ENCODE measurements at regions not wholly inside any gene's neighbourhood (a gene's known extent, or its start where the extent isn't known, plus 50 kb on each side); places are given as distances from the start of the nearest gene placed in this dataset.

DNA sequence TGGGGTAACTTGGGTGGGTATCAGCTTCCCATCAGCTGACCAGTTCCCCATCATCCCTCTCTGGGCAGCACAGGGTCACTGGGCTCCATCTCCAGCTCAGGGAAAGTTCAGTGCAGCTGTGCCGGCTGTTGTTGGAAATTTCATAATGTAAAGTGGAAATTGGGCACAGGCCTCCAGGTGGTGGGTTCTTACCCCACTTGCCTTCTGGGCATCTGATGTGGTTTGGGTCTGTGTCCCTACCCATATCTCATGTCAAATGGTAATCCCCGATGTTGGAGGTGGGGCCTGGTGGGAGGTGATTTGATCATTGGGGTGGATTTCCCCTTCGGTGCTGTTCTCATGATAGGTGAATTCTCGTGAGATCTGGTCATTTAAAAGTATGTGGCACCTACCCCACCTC lies 59.7 kb upstream of the PSEN2 start:
- peaks cover 4% of the 10 kb centered on the region for H3K4me1 Mint-ChIP-seq
- DNase-seq = no peak
- H3K27me3 Mint-ChIP-seq (ENCODE audit: insufficient read depth) = peaks cover 3% of the 10 kb centered on the region
- Histone ChIP-seq H3K27me3 (ENCODE audit: control insufficient read depth, insufficient read depth, low read length, poor library complexity, severe bottlenecking) (no peaks in the 10 kb centered on the region), H3K4me3 (ENCODE audit: low read length) (no peak overlapping the region), H3K9ac (ENCODE audit: extremely low read depth, low read length, poor library complexity, severe bottlenecking) (no peak overlapping the region), H3K36me3 (ENCODE audit: control insufficient read depth, insufficient read depth, low read length) (no peaks in the 10 kb centered on the region), H3K27ac (ENCODE audit: low read depth, low read length) (no peak overlapping the region), H3K9me3 (ENCODE audit: control insufficient read depth, low read length) (no peaks in the 10 kb centered on the region), H3K4me1 (ENCODE audit: control insufficient read depth, insufficient read depth, low read length) (peaks cover 2% of the 10 kb centered on the region)
- 96% methylated on average over 4 of the region's 4 CpGs; no CpG with 5 or more reads in 1 of the 2 experiments for WGBS, 2 experiments (ENCODE audit: insufficient coverage in 1 of 2, insufficient read length in 1 of 2)
- H3K27ac Mint-ChIP-seq = no peak overlapping the region
- H3K4me3 Mint-ChIP-seq = no peak overlapping the region
- TF ChIP-seq, protein P1, sequence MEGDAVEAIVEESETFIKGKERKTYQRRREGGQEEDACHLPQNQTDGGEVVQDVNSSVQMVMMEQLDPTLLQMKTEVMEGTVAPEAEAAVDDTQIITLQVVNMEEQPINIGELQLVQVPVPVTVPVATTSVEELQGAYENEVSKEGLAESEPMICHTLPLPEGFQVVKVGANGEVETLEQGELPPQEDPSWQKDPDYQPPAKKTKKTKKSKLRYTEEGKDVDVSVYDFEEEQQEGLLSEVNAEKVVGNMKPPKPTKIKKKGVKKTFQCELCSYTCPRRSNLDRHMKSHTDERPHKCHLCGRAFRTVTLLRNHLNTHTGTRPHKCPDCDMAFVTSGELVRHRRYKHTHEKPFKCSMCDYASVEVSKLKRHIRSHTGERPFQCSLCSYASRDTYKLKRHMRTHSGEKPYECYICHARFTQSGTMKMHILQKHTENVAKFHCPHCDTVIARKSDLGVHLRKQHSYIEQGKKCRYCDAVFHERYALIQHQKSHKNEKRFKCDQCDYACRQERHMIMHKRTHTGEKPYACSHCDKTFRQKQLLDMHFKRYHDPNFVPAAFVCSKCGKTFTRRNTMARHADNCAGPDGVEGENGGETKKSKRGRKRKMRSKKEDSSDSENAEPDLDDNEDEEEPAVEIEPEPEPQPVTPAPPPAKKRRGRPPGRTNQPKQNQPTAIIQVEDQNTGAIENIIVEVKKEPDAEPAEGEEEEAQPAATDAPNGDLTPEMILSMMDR (conservative IDR thresholded peaks at IDR 0.05) = no peak
- no peaks in the 10 kb centered on the region for H3K36me3 Mint-ChIP-seq (ENCODE audit: low read depth)
- no peaks in the 10 kb centered on the region for H3K9me3 Mint-ChIP-seq

DNA sequence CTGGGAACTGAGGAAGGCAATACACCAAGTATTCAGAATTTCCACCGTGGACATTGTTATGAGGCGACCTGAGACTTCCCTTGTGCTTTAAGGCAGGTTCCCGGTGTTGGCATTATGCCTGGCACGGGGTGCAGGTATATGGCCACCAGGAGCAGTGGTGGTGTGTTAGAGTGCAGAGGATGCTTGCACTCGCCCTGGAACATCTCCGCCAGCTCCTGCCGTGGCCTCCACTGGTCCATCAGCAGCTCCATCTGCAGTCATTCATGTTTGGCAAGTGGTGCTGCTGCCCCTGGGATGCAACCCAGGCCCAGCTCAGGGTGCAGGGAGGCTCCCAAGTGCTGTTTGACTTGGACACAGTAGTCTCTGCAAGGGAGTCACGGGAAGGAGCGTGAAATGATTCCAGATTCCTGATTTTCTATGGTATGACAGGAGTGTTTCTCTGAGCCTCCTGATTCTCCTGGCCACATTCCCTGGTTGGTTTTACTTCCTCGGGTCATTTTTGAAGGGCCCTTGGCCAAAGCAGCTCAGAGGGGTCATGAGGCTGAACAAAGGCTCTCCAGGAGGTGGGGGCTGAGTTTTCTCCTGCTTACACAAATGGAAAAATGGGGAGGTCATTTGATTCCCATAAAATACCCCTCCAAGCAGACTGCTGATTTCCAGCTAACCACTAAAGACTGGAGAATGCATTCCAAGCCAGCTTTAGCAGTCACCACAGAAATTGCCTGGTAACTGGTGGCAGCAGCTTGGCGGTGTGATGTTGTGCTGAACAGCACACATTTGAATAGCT lies 60.4 kb upstream of the PSEN2 start:
- no peaks in the 10 kb centered on the region for H3K36me3 ChIP-seq (ENCODE audit: control insufficient read depth, insufficient read depth, low read length)
- peaks cover 2% of the 10 kb centered on the region for H3K4me1 ChIP-seq (ENCODE audit: control insufficient read depth, insufficient read depth, low read length)
- H3K27ac ChIP-seq (ENCODE audit: low read depth, low read length) = peak overlapping the region; percentile 70
- H3K27ac Mint-ChIP-seq = no peak overlapping the region
- no peak for DNase-seq
- H3K4me3 Mint-ChIP-seq = no peak overlapping the region
- no peaks in the 10 kb centered on the region for H3K9me3 ChIP-seq (ENCODE audit: control insufficient read depth, low read length)
- peaks cover 3% of the 10 kb centered on the region for H3K27me3 Mint-ChIP-seq (ENCODE audit: insufficient read depth)
- TF ChIP-seq, protein P1 (conservative IDR thresholded peaks at IDR 0.05) = no peak
- no peak overlapping the region for H3K4me3 ChIP-seq (ENCODE audit: low read length)
- H3K4me1 Mint-ChIP-seq = peaks cover 4% of the 10 kb centered on the region
- H3K36me3 Mint-ChIP-seq (ENCODE audit: low read depth) = no peaks in the 10 kb centered on the region
- WGBS, 2 experiments (ENCODE audit: insufficient coverage in 1 of 2, insufficient read length in 1 of 2) = 92% methylated on average over 10 to 11 of the region's 11 CpGs
- no peak overlapping the region for H3K9ac ChIP-seq (ENCODE audit: extremely low read depth, low read length, poor library complexity, severe bottlenecking)
- no peaks in the 10 kb centered on the region for H3K9me3 Mint-ChIP-seq
- no peaks in the 10 kb centered on the region for H3K27me3 ChIP-seq (ENCODE audit: control insufficient read depth, insufficient read depth, low read length, poor library complexity, severe bottlenecking)

DNA sequence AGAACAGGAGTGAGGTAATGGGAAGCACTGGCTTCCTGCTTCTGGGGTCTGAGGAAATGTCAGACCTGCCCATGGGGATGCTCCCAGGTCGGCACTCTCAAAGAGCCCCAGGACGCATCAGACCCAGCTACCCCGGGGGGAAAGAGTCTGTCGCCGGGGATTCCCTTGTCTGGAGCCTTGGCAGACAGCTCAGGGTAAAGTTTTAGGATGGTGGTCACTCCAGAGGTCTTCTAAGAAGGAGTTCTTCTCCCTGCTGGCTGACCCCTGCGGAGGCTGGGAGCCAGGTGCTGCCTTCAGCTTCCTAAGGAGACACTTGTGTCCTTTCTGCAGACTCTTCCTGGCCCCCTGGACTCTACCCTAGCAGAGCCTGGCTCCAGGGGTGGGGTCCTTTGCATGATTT lies 61.9 kb upstream of the PSEN2 start:
- Histone ChIP-seq H3K9me3 (ENCODE audit: control insufficient read depth, low read length) (no peaks in the 10 kb centered on the region), H3K4me1 (ENCODE audit: control insufficient read depth, insufficient read depth, low read length) (no peaks in the 10 kb centered on the region), H3K27me3 (ENCODE audit: control insufficient read depth, insufficient read depth, low read length, poor library complexity, severe bottlenecking) (no peaks in the 10 kb centered on the region), H3K4me3 (ENCODE audit: low read length) (no peak overlapping the region), H3K36me3 (ENCODE audit: control insufficient read depth, insufficient read depth, low read length) (no peaks in the 10 kb centered on the region), H3K27ac (ENCODE audit: low read depth, low read length) (no peak overlapping the region), H3K9ac (ENCODE audit: extremely low read depth, low read length, poor library complexity, severe bottlenecking) (no peak overlapping the region)
- Mint-ChIP-seq H3K36me3 (ENCODE audit: low read depth) (no peaks in the 10 kb centered on the region), H3K4me3 (no peak overlapping the region), H3K27me3 (ENCODE audit: insufficient read depth) (peaks cover 3% of the 10 kb centered on the region), H3K4me1 (no peaks in the 10 kb centered on the region), H3K9me3 (no peaks in the 10 kb centered on the region), H3K27ac (no peak overlapping the region)
- WGBS, 2 experiments (ENCODE audit: insufficient coverage in 1 of 2, insufficient read length in 1 of 2) = 90% methylated on average over 6 of the region's 6 CpGs
- TF ChIP-seq, protein P1 (conservative IDR thresholded peaks at IDR 0.05) = no peak
- no peak for DNase-seq

All from endodermal cell (in vitro differentiated cells).